Gastrocnemius medialis (tissue), 4 donors: ENCODE measurements at regions not wholly inside any gene's neighbourhood (a gene's known extent, or its start where the extent isn't known, plus 50 kb on each side); places are given as distances from the start of the nearest gene placed in this dataset.

Experiments used
- CTCF ChIP-seq, 5 experiments: fragments of 450-650 bp in 3 of 5; fragments of 200-600 bp in 2 of 5; sonication (generic) in 2 of 5; IDR thresholded peaks in 4 of 5; conservative IDR thresholded peaks in 1 of 5; 1 replicate in 4 of 5; 2 replicates in 1 of 5; pipeline ENCODE4 v1.5.1; 2016 to 2019; ENCODE audit warnings: antibody characterized with exemption in 5 of 5, mild to moderate bottlenecking in 3 of 5, moderate library complexity in 3 of 5
- POLR2A ChIP-seq, 2 donors: fragments of 450-650 bp; IDR thresholded peaks; one replicate each; pipeline ENCODE4 v1.6.1; 2017; ENCODE audit warnings: antibody characterized with exemption in 2 of 2, mild to moderate bottlenecking in 2 of 2, moderate library complexity in 2 of 2

- no peak for TF ChIP-seq CTCF (IDR thresholded peaks at IDR 0.05 in 4 of 5, conservative IDR thresholded peaks at IDR 0.05 in 1 of 5)
- TF ChIP-seq POLR2A (IDR thresholded peaks at IDR 0.05) = no peak
These were observed 64.5 kb upstream of the SLC30A5 start for GRCh38 chr5:69029292-69029691.
